Hepatocyte (in vitro differentiated cells): ENCODE measurements at regions not wholly inside any gene's neighbourhood (a gene's known extent, or its start where the extent isn't known, plus 50 kb on each side); places are given as distances from the start of the nearest gene placed in this dataset.

Experiments used
- DNase-seq: peaks from one replicate; pipeline ENCODE4 v3.0.0-alpha.2; 2016; ENCODE audit warnings: low spot score
- H2AFZ ChIP-seq: fragments of 200-600 bp; sonication (generic); 2 replicates; pipeline ENCODE4 v1.6.0; 2016; ENCODE audit warnings: antibody characterized with exemption, mild to moderate bottlenecking
- H3K27ac ChIP-seq: fragments of 200-600 bp; sonication (generic); 2 replicates; pipeline ENCODE4 v1.5.1; 2016; ENCODE audit warnings: mild to moderate bottlenecking
- H3K27me3 ChIP-seq: fragments of 200-600 bp; sonication (generic); 2 replicates; pipeline ENCODE4 v1.6.1; 2016
- H3K36me3 ChIP-seq: fragments of 200-600 bp; sonication (generic); replicated peaks from 2 replicates; pipeline ENCODE4 v1.5.1; 2016; ENCODE audit warnings: low read depth; ENCODE audit not compliant: insufficient read depth
- H3K4me1 ChIP-seq: fragments of 200-600 bp; sonication (generic); 2 replicates; pipeline ENCODE4 v1.5.1; 2016; ENCODE audit warnings: mild to moderate bottlenecking, moderate library complexity; ENCODE audit not compliant: insufficient read depth
- H3K4me2 ChIP-seq: fragments of 200-600 bp; sonication (generic); 2 replicates; pipeline ENCODE4 v1.6.0; 2016
- H3K4me3 ChIP-seq: fragments of 200-600 bp; sonication (generic); 2 replicates; pipeline ENCODE4 v1.5.1; 2016; ENCODE audit warnings: mild to moderate bottlenecking
- H3K79me2 ChIP-seq: fragments of 200-600 bp; sonication (generic); 2 replicates; pipeline ENCODE4 v1.6.0; 2017; ENCODE audit warnings: mild to moderate bottlenecking
- H3K9me2 ChIP-seq: fragments of 200-600 bp; sonication (generic); replicated peaks from 2 replicates; pipeline ENCODE4 v1.6.0; 2017; ENCODE audit warnings: mild to moderate bottlenecking; ENCODE audit not compliant: insufficient read depth
- H3K9me3 ChIP-seq: fragments of 200-600 bp; sonication (generic); 2 replicates; pipeline ENCODE4 v1.5.1; 2016; ENCODE audit warnings: low read depth, mild to moderate bottlenecking
- H4K20me1 ChIP-seq: fragments of 200-600 bp; sonication (generic); 2 replicates; pipeline ENCODE4 v1.6.0; 2016; ENCODE audit warnings: mild to moderate bottlenecking; ENCODE audit not compliant: insufficient read depth, poor library complexity, severe bottlenecking
- CTCF ChIP-seq: fragments of 200-600 bp; sonication (generic); IDR thresholded peaks from 2 replicates; pipeline ENCODE4 v1.5.1; 2016; ENCODE audit warnings: antibody characterized with exemption, mild to moderate bottlenecking; ENCODE audit not compliant: poor library complexity
- EZH2 ChIP-seq: fragments of 200-600 bp; sonication (generic); IDR thresholded peaks from 2 replicates; pipeline ENCODE4 v1.6.1; 2016; ENCODE audit warnings: antibody characterized with exemption, mild to moderate bottlenecking, borderline replicate concordance
- EZH2phosphoT487 ChIP-seq: fragments of 200-600 bp; sonication (generic); IDR thresholded peaks from one replicate; pipeline ENCODE4 v1.6.1; 2018; ENCODE audit warnings: antibody characterized with exemption, mild to moderate bottlenecking, low read depth, moderate library complexity; ENCODE audit not compliant: unreplicated experiment, severe bottlenecking
- WGBS: methylation state at CpG from one replicate; pipeline ENCODE4 v1.1.6; 2016; ENCODE audit warnings: low lambda C conversion rate; ENCODE audit errors: missing lambda C conversion rate; 5-methylcytosine and 5-hydroxymethylcytosine counted together

- no peaks in the 10 kb centered on the region for H3K36me3 ChIP-seq
- H3K79me2 ChIP-seq = no peaks in the 10 kb centered on the region
- no peak overlapping the region for H3K4me3 ChIP-seq
- DNase-seq = no peak
- H3K9me3 ChIP-seq = no peaks in the 10 kb centered on the region
- no peak overlapping the region for H3K4me2 ChIP-seq
- H4K20me1 ChIP-seq = no peaks in the 10 kb centered on the region
- no peaks in the 10 kb centered on the region for H3K27me3 ChIP-seq
- no peaks in the 10 kb centered on the region for H3K9me2 ChIP-seq
- H3K27ac ChIP-seq = no peak overlapping the region
- 92% methylated on average over 22 of the region's 22 CpGs for WGBS
- no peaks in the 10 kb centered on the region for H3K4me1 ChIP-seq
- TF ChIP-seq CTCF (no peak), EZH2 (no peak), EZH2phosphoT487 (no peak)
- no peak overlapping the region for H2AFZ ChIP-seq
Observed at GRCh38 chr5:88602584-88602983, 280.4 kb downstream of the MEF2C start.

DNA sequence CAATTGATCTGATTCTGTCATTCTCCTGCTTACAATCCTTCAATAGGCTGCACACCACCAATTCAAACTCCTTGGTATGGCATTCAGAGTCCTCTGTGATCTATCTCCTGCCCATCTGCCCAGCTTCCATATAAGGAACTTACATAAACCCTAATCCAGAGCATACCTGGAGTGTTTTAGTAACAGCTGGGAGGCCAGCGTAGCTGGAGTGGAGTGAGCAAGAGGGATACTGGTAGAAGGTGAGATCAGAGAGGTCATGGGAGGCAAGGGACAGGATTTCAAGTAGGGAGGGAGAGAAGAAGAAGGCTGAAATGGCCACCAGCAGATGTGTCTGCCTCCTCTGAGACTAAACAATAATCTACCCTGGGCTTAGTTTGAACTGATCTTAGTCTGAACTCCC, 288.5 kb downstream of the MEF2C start:
- Histone ChIP-seq H3K9me3 (no peaks in the 10 kb centered on the region), H3K79me2 (no peaks in the 10 kb centered on the region), H3K4me1 (no peaks in the 10 kb centered on the region), H3K27ac (no peak overlapping the region), H2AFZ (no peak overlapping the region), H3K4me3 (no peak overlapping the region), H3K27me3 (no peaks in the 10 kb centered on the region), H3K36me3 (no peaks in the 10 kb centered on the region), H4K20me1 (no peaks in the 10 kb centered on the region), H3K4me2 (no peak overlapping the region), H3K9me2 (no peaks in the 10 kb centered on the region)
- DNase-seq = no peak
- 73% methylated on average over 1 of the region's 1 CpG for WGBS
- TF ChIP-seq EZH2phosphoT487 (no peak), EZH2 (no peak), CTCF (no peak)

DNA sequence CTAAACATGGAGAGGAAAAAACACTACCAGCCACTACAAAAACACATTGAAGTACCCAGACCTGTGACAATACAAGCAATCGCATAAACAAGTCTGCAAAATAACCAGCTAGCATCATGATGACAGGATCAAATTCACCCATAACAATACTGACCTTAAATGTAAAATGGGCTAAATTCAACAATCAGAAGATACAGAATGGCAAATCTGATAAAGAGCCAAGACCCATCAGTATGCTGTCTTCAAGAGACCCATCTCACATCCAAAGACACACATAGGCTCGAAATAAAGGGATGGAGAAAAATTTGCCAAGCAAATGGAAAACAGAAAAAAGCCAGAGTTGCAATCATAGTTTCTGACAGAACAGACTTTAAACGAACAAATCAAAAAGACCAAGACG, 294.4 kb downstream of the MEF2C start:
- Histone ChIP-seq H2AFZ (no peak overlapping the region), H3K4me2 (no peak overlapping the region), H3K36me3 (no peaks in the 10 kb centered on the region), H3K9me3 (no peaks in the 10 kb centered on the region), H3K27ac (no peak overlapping the region), H4K20me1 (no peaks in the 10 kb centered on the region), H3K4me3 (no peak overlapping the region), H3K27me3 (no peaks in the 10 kb centered on the region), H3K4me1 (no peaks in the 10 kb centered on the region), H3K79me2 (no peaks in the 10 kb centered on the region), H3K9me2 (no peaks in the 10 kb centered on the region)
- WGBS = 85% methylated on average over 4 of the region's 4 CpGs
- TF ChIP-seq CTCF (no peak), EZH2phosphoT487 (no peak), EZH2 (no peak)
- DNase-seq = no peak

GRCh38 chr5:88583471-88583870, 299.5 kb downstream of the MEF2C start:
- WGBS = 90% methylated on average over 1 of the region's 1 CpG
- no peaks in the 10 kb centered on the region for H3K4me1 ChIP-seq
- no peak for TF ChIP-seq EZH2
- no peak for TF ChIP-seq EZH2phosphoT487
- no peak for TF ChIP-seq CTCF
- H3K27me3 ChIP-seq = no peaks in the 10 kb centered on the region
- H3K79me2 ChIP-seq = no peaks in the 10 kb centered on the region
- no peaks in the 10 kb centered on the region for H3K9me2 ChIP-seq
- H3K4me3 ChIP-seq = no peak overlapping the region
- no peaks in the 10 kb centered on the region for H3K9me3 ChIP-seq
- H3K4me2 ChIP-seq = no peak overlapping the region
- no peak for DNase-seq
- no peaks in the 10 kb centered on the region for H3K36me3 ChIP-seq
- H4K20me1 ChIP-seq = no peaks in the 10 kb centered on the region
- H3K27ac ChIP-seq = no peak overlapping the region
- no peak overlapping the region for H2AFZ ChIP-seq
